8988T (cell line): ENCODE measurements at regions not wholly inside any gene's neighbourhood (a gene's known extent, or its start where the extent isn't known, plus 50 kb on each side); places are given as distances from the start of the nearest gene placed in this dataset.

Experiments used
- DNase-seq: peaks from one replicate; pipeline ENCODE4 v3.0.0; 2011

- DNase-seq = no peak
These were observed 560.5 kb downstream of the MID1IP1 start for GRCh38 chrX:39361736-39362135.

GRCh38 chrX:39367416-39367815 is 566.2 kb downstream of the MID1IP1 start:
- DNase-seq = no peak

GRCh38 chrX:39372115-39372514 is 570.9 kb downstream of the MID1IP1 start:
- no peak for DNase-seq

- no peak for DNase-seq
These were observed 575.9 kb downstream of the MID1IP1 start for GRCh38 chrX:39377157-39377556.

GRCh38 chrX:39377773-39378172 is 576.5 kb downstream of the MID1IP1 start:
- DNase-seq = no peak

GRCh38 chrX:39381422-39381821 is 580.2 kb downstream of the MID1IP1 start:
- DNase-seq = no peak

- DNase-seq = no peak
These were observed 583.7 kb downstream of the MID1IP1 start for GRCh38 chrX:39384996-39385395.

- DNase-seq = no peak
These were observed 587.5 kb downstream of the MID1IP1 start for GRCh38 chrX:39388730-39389129.

- no peak for DNase-seq
These were observed 595.2 kb downstream of the MID1IP1 start for GRCh38 chrX:39396358-39396995.

GRCh38 chrX:39397561-39398199 is 596.4 kb downstream of the MID1IP1 start:
- no peak for DNase-seq

- DNase-seq = no peak
These were observed 597.1 kb downstream of the MID1IP1 start for GRCh38 chrX:39398215-39398962.

GRCh38 chrX:39398963-39399261 is 597.7 kb downstream of the MID1IP1 start:
- no peak for DNase-seq

GRCh38 chrX:39399387-39399786 is 598.1 kb downstream of the MID1IP1 start:
- DNase-seq = no peak

GRCh38 chrX:39401483-39402110 is 600.3 kb downstream of the MID1IP1 start:
- DNase-seq = no peak

GRCh38 chrX:39402158-39402557 is 600.9 kb downstream of the MID1IP1 start:
- DNase-seq = no peak

- DNase-seq = no peak
These were observed 605.5 kb downstream of the MID1IP1 start for GRCh38 chrX:39406799-39407198.

- no peak for DNase-seq
These were observed 608.1 kb downstream of the MID1IP1 start for GRCh38 chrX:39409246-39409917.

GRCh38 chrX:39414290-39414854 is 613.1 kb downstream of the MID1IP1 start:
- no peak for DNase-seq

- no peak for DNase-seq
These were observed 615.4 kb downstream of the MID1IP1 start for GRCh38 chrX:39416547-39417260.

- DNase-seq = no peak
These were observed 617.0 kb downstream of the MID1IP1 start for GRCh38 chrX:39418254-39418704.

- DNase-seq = no peak
These were observed 617.7 kb downstream of the MID1IP1 start for GRCh38 chrX:39418731-39419638.
